SH-SY5Y (cell line): ENCODE measurements at regions not wholly inside any gene's neighbourhood (a gene's known extent, or its start where the extent isn't known, plus 50 kb on each side); places are given as distances from the start of the nearest gene placed in this dataset.

Experiments
- GATA2 ChIP-seq: IDR thresholded peaks from 2 replicates; pipeline ENCODE4 v1.6.1; 2011; ENCODE audit warnings: mild to moderate bottlenecking, low read depth, low read length
- GATA3 ChIP-seq: IDR thresholded peaks from 2 replicates; pipeline ENCODE4 v1.6.1; 2011; ENCODE audit warnings: low read depth, mild to moderate bottlenecking, low read length, moderate library complexity

- TF ChIP-seq GATA3 (no peak), GATA2 (no peak)
These were observed 201.9 kb upstream of the APCDD1 start for GRCh38 chr18:10252494-10252893.
